H9 (cell line): ENCODE measurements at regions not wholly inside any gene's neighbourhood (a gene's known extent, or its start where the extent isn't known, plus 50 kb on each side); places are given as distances from the start of the nearest gene placed in this dataset.

Source experiments
- DNase-seq: peaks from one replicate; pipeline ENCODE4 v3.0.0-alpha.2; 2017
- H2AFZ ChIP-seq: one replicate; pipeline ENCODE4 v1.6.1; 2013; ENCODE audit warnings: mild to moderate bottlenecking, low read length, control low read depth, moderate library complexity
- H2AK5ac ChIP-seq: 2 replicates; pipeline ENCODE4 v1.6.1; 2013; ENCODE audit warnings: low read length, control low read depth, mixed read lengths; ENCODE audit not compliant: insufficient read length
- H2BK120ac ChIP-seq: one replicate; pipeline ENCODE4 v1.6.1; 2013; ENCODE audit warnings: low read depth, mild to moderate bottlenecking, low read length, control low read depth, inconsistent platforms; ENCODE audit not compliant: poor library complexity, severe bottlenecking
- H2BK12ac ChIP-seq: 2 replicates; pipeline ENCODE4 v1.6.1; 2013; ENCODE audit warnings: low read length, control low read depth, mixed read lengths, low read depth; ENCODE audit not compliant: insufficient read length
- H2BK15ac ChIP-seq: 2 replicates; pipeline ENCODE4 v1.6.1; 2013; ENCODE audit warnings: low read depth, low read length, control low read depth
- H2BK20ac ChIP-seq: one replicate; pipeline ENCODE4 v1.6.1; 2013; ENCODE audit warnings: low read depth, mild to moderate bottlenecking, low read length, control low read depth, inconsistent platforms; ENCODE audit not compliant: poor library complexity, severe bottlenecking
- H2BK5ac ChIP-seq: 2 replicates; pipeline ENCODE4 v1.6.1; 2013; ENCODE audit warnings: low read length, control low read depth, mixed read lengths; ENCODE audit not compliant: insufficient read length
- H3K14ac ChIP-seq: 2 replicates; pipeline ENCODE4 v1.6.1; 2013; ENCODE audit warnings: low read length, control low read depth; ENCODE audit not compliant: insufficient read depth
- H3K18ac ChIP-seq: 2 replicates; pipeline ENCODE4 v1.6.1; 2013; ENCODE audit warnings: low read depth, mild to moderate bottlenecking, mixed read lengths, low read length, control low read depth; ENCODE audit not compliant: insufficient read length
- H3K23ac ChIP-seq: 2 replicates; pipeline ENCODE4 v1.6.1; 2013; ENCODE audit warnings: low read length, control low read depth, mixed read lengths, low read depth; ENCODE audit not compliant: insufficient read length
- H3K23me2 ChIP-seq: 2 replicates; pipeline ENCODE4 v1.6.1; 2013; ENCODE audit warnings: low read depth, mild to moderate bottlenecking, mixed read lengths, low read length, control low read depth; ENCODE audit not compliant: insufficient read length, poor library complexity, severe bottlenecking
- H3K27ac ChIP-seq: 2 replicates; pipeline ENCODE4 v1.5.1; 2013; ENCODE audit warnings: low read length, control low read depth, mixed read lengths, low read depth; ENCODE audit not compliant: insufficient read length
- H3K27me3 ChIP-seq: 2 replicates; pipeline ENCODE4 v1.6.1; 2013; ENCODE audit warnings: low read length, control low read depth, inconsistent platforms; ENCODE audit not compliant: insufficient read depth
- H3K4ac ChIP-seq: 2 replicates; pipeline ENCODE4 v1.6.1; 2013; ENCODE audit warnings: low read depth, mild to moderate bottlenecking, control low read depth, inconsistent platforms, low read length, moderate library complexity
- H3K4me1 ChIP-seq: 2 replicates; pipeline ENCODE4 v1.6.1; 2013; ENCODE audit warnings: low read length, control low read depth, inconsistent platforms; ENCODE audit not compliant: insufficient read depth
- H3K4me2 ChIP-seq: 2 replicates; pipeline ENCODE4 v1.6.1; 2013; ENCODE audit warnings: low read length, control low read depth, mixed read lengths; ENCODE audit not compliant: insufficient read length, insufficient read depth
- H3K56ac ChIP-seq: 2 replicates; pipeline ENCODE4 v1.6.1; 2013; ENCODE audit warnings: low read depth, mild to moderate bottlenecking, mixed read lengths, low read length, control low read depth; ENCODE audit not compliant: insufficient read length
- H3K79me1 ChIP-seq: 2 replicates; pipeline ENCODE4 v1.6.1; 2013; ENCODE audit warnings: low read depth, mild to moderate bottlenecking, moderate library complexity, low read length, control low read depth, inconsistent platforms; ENCODE audit not compliant: insufficient read depth, poor library complexity, severe bottlenecking
- H3K79me2 ChIP-seq: 2 replicates; pipeline ENCODE4 v1.6.1; 2013; ENCODE audit warnings: low read length, control low read depth, inconsistent platforms; ENCODE audit not compliant: insufficient read depth
- H3K9ac ChIP-seq: 2 replicates; pipeline ENCODE4 v1.6.1; 2013; ENCODE audit warnings: low read length, control low read depth, mixed read lengths; ENCODE audit not compliant: insufficient read length; ENCODE audit errors: extremely low read depth
- H3K9me3 ChIP-seq: one replicate; pipeline ENCODE4 v1.6.1; 2013; ENCODE audit warnings: low read depth, low read length, inconsistent platforms; ENCODE audit not compliant: control insufficient read depth
- H3T11ph ChIP-seq: one replicate; pipeline ENCODE4 v1.6.1; 2013; ENCODE audit warnings: mild to moderate bottlenecking, low read length, control low read depth, inconsistent platforms
- H4K20me1 ChIP-seq: one replicate; pipeline ENCODE4 v1.6.1; 2013; ENCODE audit not compliant: control insufficient read depth, insufficient read length, insufficient read depth
- H4K5ac ChIP-seq: 2 replicates; pipeline ENCODE4 v1.6.1; 2013; ENCODE audit warnings: low read depth, mild to moderate bottlenecking, mixed read lengths, low read length, control low read depth; ENCODE audit not compliant: insufficient read length
- H4K8ac ChIP-seq: replicated peaks from 2 replicates; pipeline ENCODE4 v1.6.1; 2013; ENCODE audit warnings: low read length, control low read depth, mixed read lengths, low read depth; ENCODE audit not compliant: insufficient read length
- H4K91ac ChIP-seq: 2 replicates; pipeline ENCODE4 v1.6.1; 2013; ENCODE audit warnings: low read depth, mild to moderate bottlenecking, moderate library complexity, mixed read lengths, low read length, control low read depth; ENCODE audit not compliant: insufficient read length
- H3K27ac Mint-ChIP-seq, 3 experiments: 2 replicates in 2 of 3; 3 replicates in 1 of 3; pipeline ENCODE4 v1.8.0; 2020 to 2021; ENCODE audit warnings: mixed read lengths in 3 of 3, mild to moderate bottlenecking in 1 of 3, moderate library complexity in 1 of 3
- H3K27me3 Mint-ChIP-seq: 2 replicates; pipeline ENCODE4 v1.8.0; 2021; ENCODE audit warnings: low read depth, mild to moderate bottlenecking, moderate library complexity, mixed read lengths
- H3K36me3 Mint-ChIP-seq, 3 experiments: 2 replicates in 2 of 3; 3 replicates in 1 of 3; pipeline ENCODE4 v1.8.0; 2020 to 2021; ENCODE audit warnings: low read depth in 3 of 3, mixed read lengths in 3 of 3; ENCODE audit not compliant: insufficient read depth in 1 of 3
- H3K4me1 Mint-ChIP-seq, 2 experiments: 2 replicates each; pipeline ENCODE4 v1.8.0; 2020; ENCODE audit warnings: mixed read lengths in 2 of 2
- H3K4me3 Mint-ChIP-seq, 2 experiments: 2 replicates in 1 of 2; 3 replicates in 1 of 2; pipeline ENCODE4 v1.8.0; 2020 to 2021; ENCODE audit warnings: mild to moderate bottlenecking in 2 of 2, mixed read lengths in 2 of 2, moderate library complexity in 1 of 2
- H3K9me3 Mint-ChIP-seq, 2 experiments: 2 replicates in 1 of 2; 3 replicates in 1 of 2; pipeline ENCODE4 v1.8.0; 2020; ENCODE audit warnings: mild to moderate bottlenecking in 2 of 2, mixed read lengths in 2 of 2, moderate library complexity in 1 of 2
- CTCF ChIP-seq: fragments of 200-600 bp; sonication (generic); conservative IDR thresholded peaks from 3 replicates; pipeline ENCODE4 v1.8.0; 2021; ENCODE audit warnings: antibody characterized with exemption, mild to moderate bottlenecking
- WGBS: extraction: QIAGEN DNeasy Blood & Tissue Kit; methylation state at CpG from one replicate; pipeline ENCODE4 v1.1.7; 2013; ENCODE audit warnings: missing lambda C conversion rate, low lambda C conversion rate, mixed read lengths; ENCODE audit not compliant: insufficient read length; ENCODE audit errors: extremely low coverage; 5-methylcytosine and 5-hydroxymethylcytosine counted together

GRCh38 chr4:170374770-170375169, 285.0 kb upstream of the AADAT start:
- Histone ChIP-seq H4K20me1 (no peaks in the 10 kb centered on the region), H2BK20ac (no peak overlapping the region), H4K5ac (no peak overlapping the region), H3K27me3 (no peaks in the 10 kb centered on the region), H2AFZ (no peak overlapping the region), H4K8ac (no peak overlapping the region), H3K56ac (no peak overlapping the region), H3K18ac (no peak overlapping the region), H3K4ac (no peak overlapping the region), H3K27ac (no peak overlapping the region), H2BK15ac (no peak overlapping the region), H3K79me1 (no peaks in the 10 kb centered on the region), H3K9ac (no peak overlapping the region), H3K23me2 (no peaks in the 10 kb centered on the region), H3K23ac (no peak overlapping the region), H3K4me1 (no peaks in the 10 kb centered on the region), H2AK5ac (no peak overlapping the region), H4K91ac (no peak overlapping the region), H3K79me2 (no peaks in the 10 kb centered on the region), H2BK12ac (no peak overlapping the region), H3T11ph (no peak overlapping the region), H2BK120ac (no peak overlapping the region), H3K9me3 (no peaks in the 10 kb centered on the region), H2BK5ac (no peak overlapping the region), H3K14ac (no peak overlapping the region), H3K4me2 (no peak overlapping the region)
- WGBS: no CpG with 5 or more reads among the region's 3 CpGs
- peak; percentile 73 for DNase-seq
- Mint-ChIP-seq H3K27me3 (no peaks in the 10 kb centered on the region), H3K9me3 (peaks cover 27% of the 10 kb centered on the region in 2 experiments), H3K36me3 (peaks cover 0 to 14% (median 0%) of the 10 kb centered on the region in 3 experiments; a peak in 4 of 7 replicates), H3K4me3 (no peak overlapping the region), H3K27ac (no peak overlapping the region), H3K4me1 (no peaks in the 10 kb centered on the region)
- TF ChIP-seq CTCF: peak; percentile 81
